ENCODE measurements at regions not wholly inside any gene's neighbourhood (a gene's known extent, or its start where the extent isn't known, plus 50 kb on each side); places are given as distances from the start of the nearest gene placed in this dataset.

- TF ChIP-seq EZH2 (IDR thresholded peaks at IDR 0.05; ENCODE audit: low read depth, low read length, severe bottlenecking): no peak
- no peak for TF ChIP-seq CHD7 (IDR thresholded peaks at IDR 0.05; ENCODE audit: insufficient replicate concordance, low read length)
- no peak for TF ChIP-seq TAF1 (IDR thresholded peaks at IDR 0.05; ENCODE audit: low read depth, low read length)
- no peak for TF ChIP-seq CTCF (IDR thresholded peaks at IDR 0.05; ENCODE audit: control extremely low read depth in 1 of 3, insufficient read depth in 1 of 3, low read depth in 1 of 3, low read length in 3 of 3)
- no peak for TF ChIP-seq MAX (IDR thresholded peaks at IDR 0.05)
- no peak for TF ChIP-seq KDM1A (IDR thresholded peaks at IDR 0.05; ENCODE audit: borderline replicate concordance, low read length)
- no peak for TF ChIP-seq ATF2 (IDR thresholded peaks at IDR 0.05; ENCODE audit: low read length)
- TF ChIP-seq JUND (IDR thresholded peaks at IDR 0.05; ENCODE audit: low read length): no peak
- TF ChIP-seq ASH2L (IDR thresholded peaks at IDR 0.05; ENCODE audit: low read length): no peak
Observed at GRCh38 chr20:52246366-52246765, 54.8 kb upstream of the ZFP64 start.

Data from H1 (cell line).